Skeletal muscle satellite cell (primary cell): ENCODE measurements at regions not wholly inside any gene's neighbourhood (a gene's known extent, or its start where the extent isn't known, plus 50 kb on each side); places are given as distances from the start of the nearest gene placed in this dataset.
A peak's percentile ranks its signal among the peaks of the same experiment; 100 is the strongest.
"Not testable (repeated sequence)": the region's sequence is repeated elsewhere in the genome, so short reads cannot be mapped to it uniquely, and the experiment has no call there.

Experiments used
- H3K27me3 ChIP-seq: 2 replicates; pipeline ENCODE4 v1.7.0; 2013; ENCODE audit warnings: low read length; ENCODE audit not compliant: control insufficient read depth, insufficient read depth
- H3K36me3 ChIP-seq: 2 replicates; pipeline ENCODE4 v1.7.0; 2013; ENCODE audit warnings: mild to moderate bottlenecking, control low read depth, low read length; ENCODE audit not compliant: insufficient read depth
- H3K4me1 ChIP-seq: 2 replicates; pipeline ENCODE4 v1.7.0; 2013; ENCODE audit warnings: low read length; ENCODE audit not compliant: control insufficient read depth, insufficient read depth
- H3K4me2 ChIP-seq: 2 replicates; pipeline ENCODE4 v1.7.0; 2013; ENCODE audit warnings: mild to moderate bottlenecking, low read length
- H3K4me3 ChIP-seq: 2 replicates; pipeline ENCODE4 v1.7.0; 2013; ENCODE audit warnings: low read length
- H3K9ac ChIP-seq: 2 replicates; pipeline ENCODE4 v1.7.0; 2013; ENCODE audit warnings: mild to moderate bottlenecking, low read depth, low read length, moderate library complexity
- H3K9me3 ChIP-seq: replicated peaks from 2 replicates; pipeline ENCODE4 v1.7.0; 2013; ENCODE audit warnings: mild to moderate bottlenecking, control low read depth, low read length

DNA sequence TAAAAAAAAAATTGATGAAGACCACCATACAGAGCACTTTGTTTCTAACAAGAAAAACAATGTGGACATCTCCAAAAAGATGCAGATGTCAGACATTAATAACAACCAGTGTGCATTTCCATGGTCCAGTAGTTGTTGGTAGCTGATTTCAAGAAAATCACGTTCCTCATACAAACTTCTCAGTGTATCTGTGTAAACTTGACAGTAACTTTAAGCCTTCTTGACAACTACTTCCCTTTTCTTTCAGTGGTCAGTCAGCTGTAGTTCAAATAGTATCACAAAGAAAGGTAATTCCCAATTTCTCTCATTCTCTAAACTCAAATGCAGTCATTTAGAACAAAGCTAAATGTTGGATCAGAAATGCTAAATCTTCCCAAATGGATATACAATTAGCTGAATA lies 879.9 kb downstream of the AMY1C start:
- Histone ChIP-seq H3K27me3 (no peaks in the 10 kb centered on the region), H3K4me1 (no peaks in the 10 kb centered on the region), H3K9ac (no peak overlapping the region), H3K4me3 (no peak overlapping the region), H3K4me2 (no peak overlapping the region), H3K9me3 (peaks cover 3% of the 10 kb centered on the region), H3K36me3 (no peaks in the 10 kb centered on the region)

DNA sequence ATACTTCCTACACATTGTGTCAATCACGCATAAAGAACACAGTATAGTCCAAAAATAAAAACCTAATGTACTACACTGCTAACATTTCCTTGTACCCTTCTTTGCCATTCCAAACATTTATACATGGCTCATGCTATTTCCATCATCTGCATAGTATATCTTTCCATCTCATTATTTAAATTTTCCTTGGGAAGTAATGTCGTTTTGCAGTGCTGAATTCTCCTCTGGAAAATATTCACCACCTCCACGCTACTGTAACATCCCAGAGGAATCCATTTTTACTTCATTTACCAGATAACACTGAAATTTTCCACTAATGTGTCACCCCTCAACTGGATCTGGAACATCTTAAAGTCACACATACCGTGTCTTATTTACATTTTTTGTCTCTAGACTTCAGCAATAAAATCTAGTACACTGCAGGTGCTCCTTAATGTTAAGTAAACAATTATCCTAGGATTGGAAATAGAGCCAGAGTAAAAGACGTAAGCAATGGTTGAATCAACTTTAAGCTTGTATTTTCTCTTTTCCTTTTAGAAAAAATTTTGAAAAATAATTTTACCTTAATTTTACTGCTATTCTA lies 881.0 kb downstream of the AMY1C start:
- Histone ChIP-seq H3K4me1 (no peaks in the 10 kb centered on the region), H3K4me3 (no peak overlapping the region), H3K9me3 (peaks cover 3% of the 10 kb centered on the region), H3K9ac (no peak overlapping the region), H3K36me3 (no peaks in the 10 kb centered on the region), H3K27me3 (no peaks in the 10 kb centered on the region), H3K4me2 (no peak overlapping the region)

DNA sequence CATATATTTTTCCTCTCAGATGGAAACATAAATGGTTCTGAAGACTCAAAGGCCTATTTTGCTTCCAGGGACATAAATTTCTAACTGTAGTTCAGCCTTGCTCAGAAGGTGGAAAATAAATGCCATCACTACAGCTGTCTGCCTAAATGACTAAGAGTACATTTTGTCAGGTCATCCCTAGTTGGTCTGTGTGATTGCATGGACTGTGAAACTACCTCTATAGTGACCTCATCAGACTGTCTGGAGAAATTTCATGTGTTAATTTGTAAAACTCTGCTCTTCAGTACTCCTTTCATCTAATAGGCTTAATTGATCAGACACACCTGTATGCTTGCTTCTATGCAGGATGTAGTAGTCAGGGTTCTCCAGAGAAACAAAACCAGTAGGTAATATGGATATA lies 886.9 kb downstream of the AMY1C start:
- no peaks in the 10 kb centered on the region for H3K36me3 ChIP-seq
- no peaks in the 10 kb centered on the region for H3K27me3 ChIP-seq
- H3K4me1 ChIP-seq, result no peaks in the 10 kb centered on the region
- no peaks in the 10 kb centered on the region for H3K9me3 ChIP-seq
- no peak overlapping the region for H3K4me3 ChIP-seq
- no peak overlapping the region for H3K4me2 ChIP-seq
- H3K9ac ChIP-seq, result no peak overlapping the region

DNA sequence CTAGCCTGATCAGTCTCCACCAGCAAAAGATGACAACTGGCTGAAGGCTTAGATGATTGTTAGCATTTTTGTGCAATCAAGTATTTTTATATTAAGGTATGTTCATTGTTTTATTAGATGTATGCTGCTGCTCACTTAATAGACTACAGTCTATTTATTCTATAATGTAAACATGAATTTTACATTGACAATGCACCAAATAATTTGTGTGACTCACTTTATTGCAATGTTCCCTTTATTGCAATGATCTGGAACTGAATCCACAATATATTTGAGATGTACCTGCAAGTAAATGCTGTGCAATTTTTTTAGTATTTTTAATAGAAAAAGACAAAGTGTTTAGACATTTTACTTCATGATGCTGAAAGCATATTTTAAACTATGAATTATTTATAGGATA lies 896.5 kb downstream of the AMY1C start:
- H3K9me3 ChIP-seq, result no peaks in the 10 kb centered on the region
- no peak overlapping the region for H3K4me2 ChIP-seq
- H3K27me3 ChIP-seq, result no peaks in the 10 kb centered on the region
- no peak overlapping the region for H3K9ac ChIP-seq
- no peaks in the 10 kb centered on the region for H3K36me3 ChIP-seq
- no peak overlapping the region for H3K4me3 ChIP-seq
- no peaks in the 10 kb centered on the region for H3K4me1 ChIP-seq

DNA sequence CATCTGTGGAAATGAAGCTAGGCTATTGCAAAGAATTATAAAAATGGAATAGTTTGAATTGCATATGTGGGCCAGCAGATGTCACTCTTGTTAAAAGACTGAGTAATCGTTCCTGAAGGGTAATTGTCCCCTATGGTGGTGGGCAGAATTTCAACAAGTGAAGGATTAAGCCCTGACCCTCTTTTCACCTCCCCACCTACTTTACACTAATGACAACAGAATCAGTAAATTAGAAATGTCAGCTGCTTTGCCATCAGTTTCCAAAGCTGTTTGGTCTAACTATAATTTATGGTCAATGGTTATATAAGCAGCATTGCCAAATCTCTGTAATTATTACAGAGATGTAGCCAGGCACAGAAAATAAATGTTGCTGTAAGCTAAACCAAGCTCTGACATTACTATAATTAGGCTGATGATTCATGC lies 898.6 kb downstream of the AMY1C start:
- H3K4me2 ChIP-seq, result no peak overlapping the region
- no peaks in the 10 kb centered on the region for H3K4me1 ChIP-seq
- no peak overlapping the region for H3K4me3 ChIP-seq
- H3K9me3 ChIP-seq, result no peaks in the 10 kb centered on the region
- H3K27me3 ChIP-seq, result no peaks in the 10 kb centered on the region
- no peaks in the 10 kb centered on the region for H3K36me3 ChIP-seq
- no peak overlapping the region for H3K9ac ChIP-seq

DNA sequence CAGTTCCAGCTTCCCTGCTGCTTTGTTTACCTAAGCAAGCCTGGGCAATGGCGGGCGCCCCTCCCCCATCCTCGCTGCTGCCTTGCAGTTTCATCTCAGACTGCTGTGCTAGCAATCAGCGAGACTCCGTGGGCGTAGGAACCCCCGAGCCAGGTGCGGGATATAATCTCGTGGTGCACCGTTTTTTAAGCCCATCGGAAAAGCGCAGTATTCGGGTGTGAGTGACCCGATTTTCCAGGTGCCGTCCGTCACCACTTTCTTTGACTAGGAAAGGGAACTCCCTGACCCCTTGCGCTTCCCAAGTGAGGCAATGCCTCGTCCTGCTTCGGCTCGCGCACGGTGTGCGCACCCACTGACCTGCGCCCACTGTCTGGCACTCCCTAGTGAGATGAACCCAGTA lies 914.7 kb downstream of the AMY1C start:
- not testable (repeated sequence) for H3K9me3 ChIP-seq, H3K27me3 ChIP-seq, H3K9ac ChIP-seq, H3K36me3 ChIP-seq, H3K4me1 ChIP-seq, H3K4me2 ChIP-seq, H3K4me3 ChIP-seq

DNA sequence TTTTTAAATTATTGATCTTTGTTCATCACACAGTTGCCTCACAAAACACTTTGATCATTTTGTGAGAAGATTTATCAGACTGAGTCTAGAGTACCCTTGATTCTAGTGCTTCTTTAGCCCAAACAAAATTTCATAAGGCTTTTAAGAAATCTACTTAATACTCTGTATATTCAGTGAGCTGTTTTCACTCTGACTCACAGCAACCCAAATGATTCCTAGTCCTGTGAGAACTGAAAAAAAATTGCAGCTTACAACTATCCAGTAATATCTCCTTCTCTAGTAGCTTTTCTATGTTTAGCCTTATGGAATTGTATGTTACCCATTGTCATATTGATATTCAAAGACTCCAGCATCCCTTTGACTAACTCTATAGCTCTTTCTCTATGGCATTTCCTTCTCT lies 915.6 kb downstream of the AMY1C start:
- no peaks in the 10 kb centered on the region for H3K27me3 ChIP-seq
- no peak overlapping the region for H3K9ac ChIP-seq
- no peaks in the 10 kb centered on the region for H3K9me3 ChIP-seq
- no peaks in the 10 kb centered on the region for H3K4me1 ChIP-seq
- H3K4me2 ChIP-seq, result no peak overlapping the region
- no peak overlapping the region for H3K4me3 ChIP-seq
- no peaks in the 10 kb centered on the region for H3K36me3 ChIP-seq

DNA sequence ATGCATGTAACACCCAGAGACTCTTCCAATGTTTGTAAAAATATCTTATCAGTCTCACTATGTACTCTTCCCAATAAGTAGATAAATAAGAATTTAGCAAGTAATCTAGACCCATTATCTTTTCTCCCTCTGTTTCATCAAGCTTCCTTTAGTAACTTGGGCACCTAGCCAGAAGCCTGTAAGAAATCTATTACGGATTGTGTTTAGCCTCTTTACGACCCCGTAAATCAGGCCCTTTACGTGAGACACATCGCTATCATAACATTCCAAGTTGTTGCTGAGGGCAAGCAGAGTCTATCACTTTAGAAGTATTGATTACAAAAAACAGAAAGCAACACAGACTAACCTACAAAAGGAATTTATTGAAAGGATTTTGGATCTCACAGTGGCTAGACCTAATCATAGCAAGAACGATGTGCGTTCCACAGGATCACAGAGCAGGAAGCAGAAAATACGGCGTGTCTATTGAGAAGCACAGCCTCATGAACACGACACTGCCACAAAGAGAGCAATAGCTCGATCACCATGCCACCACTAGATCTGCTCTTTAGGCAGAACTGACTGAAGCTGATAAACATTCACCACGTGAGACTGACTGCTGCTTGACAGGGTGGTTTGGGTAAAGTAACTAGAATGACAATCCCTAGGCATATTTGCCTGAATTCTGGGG lies 922.1 kb downstream of the AMY1C start:
- H3K27me3 ChIP-seq, result no peaks in the 10 kb centered on the region
- H3K9me3 ChIP-seq, result no peaks in the 10 kb centered on the region
- H3K4me2 ChIP-seq, result no peak overlapping the region
- no peaks in the 10 kb centered on the region for H3K36me3 ChIP-seq
- H3K4me3 ChIP-seq, result no peak overlapping the region
- H3K9ac ChIP-seq, result no peak overlapping the region
- no peaks in the 10 kb centered on the region for H3K4me1 ChIP-seq

DNA sequence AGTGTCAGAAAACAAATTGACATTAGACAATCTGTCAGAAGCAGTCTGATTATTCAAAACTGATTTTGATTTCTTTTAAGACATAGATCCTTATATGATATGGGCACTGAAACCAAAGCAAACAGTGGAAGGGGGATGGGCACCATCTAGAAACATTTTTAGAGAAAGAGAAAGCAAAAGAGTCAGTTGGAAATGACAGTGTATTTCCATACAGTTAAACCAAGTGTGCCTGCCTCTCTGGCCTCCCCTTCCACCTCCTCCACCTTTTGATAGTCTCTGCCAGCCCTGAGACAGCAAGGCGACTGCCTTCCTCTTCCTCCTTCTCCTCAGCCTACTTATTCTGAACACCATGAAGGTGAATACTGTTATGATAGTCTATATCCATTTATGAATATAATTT lies 949.7 kb downstream of the AMY1C start:
- Histone ChIP-seq H3K36me3 (no peaks in the 10 kb centered on the region), H3K9me3 (no peaks in the 10 kb centered on the region), H3K4me2 (no peak overlapping the region), H3K9ac (no peak overlapping the region), H3K4me3 (no peak overlapping the region), H3K4me1 (no peaks in the 10 kb centered on the region), H3K27me3 (no peaks in the 10 kb centered on the region)

DNA sequence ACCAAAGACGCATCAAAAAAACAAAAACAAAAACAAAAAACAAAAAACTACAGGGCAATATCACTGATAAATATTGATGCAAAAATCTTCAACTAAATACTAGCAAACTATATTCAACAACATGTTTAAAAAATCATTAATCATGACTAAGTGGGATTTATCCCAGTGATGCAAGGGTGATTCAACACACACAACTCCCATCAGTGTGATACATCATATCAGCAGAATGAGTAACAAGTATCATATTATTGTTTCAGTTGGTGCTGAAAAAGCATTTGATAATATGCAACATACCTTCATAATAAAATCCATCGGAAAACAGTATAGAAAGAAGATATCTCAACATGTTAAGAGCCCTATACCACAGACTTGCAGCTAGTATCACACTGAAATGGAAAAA lies 953.0 kb downstream of the AMY1C start:
- no peaks in the 10 kb centered on the region for H3K36me3 ChIP-seq
- H3K4me2 ChIP-seq, result no peak overlapping the region
- no peaks in the 10 kb centered on the region for H3K9me3 ChIP-seq
- no peaks in the 10 kb centered on the region for H3K4me1 ChIP-seq
- H3K4me3 ChIP-seq, result no peak overlapping the region
- H3K27me3 ChIP-seq, result no peaks in the 10 kb centered on the region
- no peak overlapping the region for H3K9ac ChIP-seq

DNA sequence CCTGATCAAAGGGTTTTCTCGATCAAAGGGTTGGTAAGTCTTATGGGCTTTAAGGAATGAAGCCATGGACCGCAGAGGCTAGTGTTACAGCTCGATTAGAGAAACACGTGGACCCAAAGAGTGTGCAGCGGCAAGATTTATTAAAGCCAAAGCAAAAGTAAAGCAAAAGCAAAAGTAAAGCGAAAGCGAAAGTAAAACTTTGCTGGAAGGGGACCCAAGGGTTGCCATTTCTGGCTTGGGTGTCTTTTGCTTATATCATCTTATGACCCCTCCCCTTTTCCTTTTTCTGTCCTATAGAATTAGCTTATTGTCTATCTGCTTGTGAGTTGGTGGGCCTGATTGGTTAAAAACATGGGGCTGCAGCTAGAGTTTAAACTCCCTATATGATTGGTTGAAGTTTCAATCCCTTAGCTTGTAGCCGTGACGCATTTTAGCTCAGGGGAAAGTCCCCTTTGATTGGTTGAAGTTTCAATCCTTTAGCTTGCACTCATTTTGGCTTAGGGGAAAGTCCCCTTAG lies 957.0 kb downstream of the AMY1C start:
- Histone ChIP-seq H3K9ac (no peak overlapping the region), H3K36me3 (no peaks in the 10 kb centered on the region), H3K4me1 (no peaks in the 10 kb centered on the region), H3K4me3 (peak overlapping the region; percentile 63), H3K9me3 (no peaks in the 10 kb centered on the region), H3K27me3 (no peaks in the 10 kb centered on the region), H3K4me2 (no peak overlapping the region)

DNA sequence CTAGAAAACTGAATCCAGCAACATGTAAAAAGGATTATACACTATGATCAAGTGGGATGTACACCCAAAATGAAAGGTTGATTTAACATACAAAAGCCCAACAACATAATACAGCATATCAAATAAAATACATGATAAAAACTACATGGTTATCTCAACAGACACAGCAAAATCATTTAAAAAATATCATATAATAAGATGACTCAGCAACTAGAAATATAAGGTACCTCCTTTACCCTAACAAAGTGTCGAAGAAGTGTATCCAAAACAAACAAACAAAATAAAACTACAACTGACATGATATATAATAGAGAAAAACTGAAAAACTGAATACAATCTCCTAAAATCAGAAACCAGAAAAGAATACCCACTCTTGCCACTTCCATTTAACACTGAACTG lies 969.1 kb downstream of the AMY1C start:
- Histone ChIP-seq H3K4me1 (no peaks in the 10 kb centered on the region), H3K36me3 (no peaks in the 10 kb centered on the region), H3K4me3 (no peak overlapping the region), H3K4me2 (no peak overlapping the region), H3K9ac (no peak overlapping the region), H3K9me3 (peaks cover 4% of the 10 kb centered on the region), H3K27me3 (no peaks in the 10 kb centered on the region)
